A549 (cell line): ENCODE measurements at regions not wholly inside any gene's neighbourhood (a gene's known extent, or its start where the extent isn't known, plus 50 kb on each side); places are given as distances from the start of the nearest gene placed in this dataset.

Experiments used
- ATAC-seq, 2 experiments: fragments of 200-7000 bp in 1 of 2; fragments of >200 bp in 1 of 2; cut with Nextera tagmentation in 1 of 2; cut with Tn5 transposase in 1 of 2; 3 replicates each; pipeline versions ENCODE4 v1.8.0 to v1.9.1; 2018 to 2020; ENCODE audit warnings: mild to moderate bottlenecking in 1 of 2, moderate library complexity in 1 of 2
- CTCF ChIA-PET: fragments of 300-600 bp; sonication (Branson Sonifier 250); formaldehyde crosslinking; extraction: SDS; loops from one replicate; lab custom pipeline; 2021; ENCODE audit warnings: antibody characterized with exemption, inconsistent platforms; lab: Yijun Ruan, JAX
- POLR2A ChIA-PET: fragments of 350-600 bp; formaldehyde crosslinking; extraction: SDS; loops from one replicate; lab custom pipeline; 2021; ENCODE audit warnings: antibody characterized with exemption, inconsistent platforms; lab: Yijun Ruan, JAX
- DNase-seq, 2 experiments: peaks; one replicate each; pipeline versions ENCODE4 v3.0.0 to v3.0.0-alpha.2; 2011 to 2016; ENCODE audit warnings: low read depth in 1 of 2, low spot score in 1 of 2
- FAIRE-seq: peaks from 2 replicates; lab custom pipeline; 2011; peaks lifted over from hg19 to GRCh38; lab: Jason Lieb, UNC
- H3K27ac ChIP-seq, 2 experiments: fragments of >200 bp; sonication (Bioruptor Twin); formaldehyde crosslinking; 3 replicates each; pipeline ENCODE4 v1.5.1; 2016 to 2017
- H3K4me1 ChIP-seq: fragments of >200 bp; sonication (Bioruptor Twin); formaldehyde crosslinking; 3 replicates; pipeline ENCODE4 v1.6.1; 2016
- H3K4me2 ChIP-seq: fragments of >200 bp; sonication (Bioruptor Twin); formaldehyde crosslinking; 3 replicates; pipeline ENCODE4 v1.6.1; 2016
- H3K4me3 ChIP-seq: fragments of >200 bp; sonication (Bioruptor Twin); formaldehyde crosslinking; 3 replicates; pipeline ENCODE4 v1.5.1; 2016
- H3K9me3 ChIP-seq: fragments of >200 bp; sonication (Bioruptor Twin); formaldehyde crosslinking; 3 replicates; pipeline ENCODE4 v1.6.1; 2016
- BHLHE40 ChIP-seq: IDR thresholded peaks from 2 replicates; pipeline ENCODE4 v1.6.1; 2012; ENCODE audit warnings: low read depth, low read length, inconsistent platforms
- CBX8 ChIP-seq: fragments of 200-600 bp; sonication (generic); IDR thresholded peaks from 2 replicates; pipeline ENCODE4 v1.6.1; 2016
- CEBPB ChIP-seq, 2 experiments: fragments of >200 bp in 1 of 2; sonication (Bioruptor Twin) in 1 of 2; formaldehyde crosslinking in 1 of 2; IDR thresholded peaks; 2 replicates each; pipeline ENCODE4 v1.6.1; 2012 to 2016
- EP300 ChIP-seq, 2 experiments: fragments of >200 bp; sonication (Bioruptor Twin); formaldehyde crosslinking; IDR thresholded peaks; 2 replicates in 1 of 2; 3 replicates in 1 of 2; pipeline ENCODE4 v1.6.1; 2016 to 2017
- FOSB ChIP-seq: fragments of 250-450 bp; sonication (Bioruptor Pico); IDR thresholded peaks from 2 replicates; pipeline ENCODE4 v1.5.0; 2020; ENCODE audit warnings: mild to moderate bottlenecking, moderate library complexity
- JUN ChIP-seq, 2 experiments: fragments of >200 bp; sonication (Bioruptor Twin); formaldehyde crosslinking; IDR thresholded peaks; 2 replicates in 1 of 2; 3 replicates in 1 of 2; pipeline ENCODE4 v1.6.1; 2016 to 2017
- JUNB ChIP-seq: fragments of >200 bp; sonication (Bioruptor Twin); formaldehyde crosslinking; IDR thresholded peaks from 2 replicates; pipeline ENCODE4 v1.6.1; 2016
- KDM1A ChIP-seq: fragments of 200-600 bp; sonication (generic); IDR thresholded peaks from 2 replicates; pipeline ENCODE4 v1.6.1; 2016; ENCODE audit warnings: low read depth, mild to moderate bottlenecking
- MAFK ChIP-seq: fragments of 450-650 bp; IDR thresholded peaks from 2 replicates; pipeline ENCODE4 v1.6.1; 2014; ENCODE audit not compliant: partially characterized antibody
- MAZ ChIP-seq: fragments of 150-350 bp; IDR thresholded peaks from 2 replicates; pipeline ENCODE4 v1.6.1; 2014; ENCODE audit warnings: antibody characterized with exemption, low read depth, low read length, borderline replicate concordance
- NPAS2 ChIP-seq: fragments of 250-450 bp; sonication (Bioruptor Pico); IDR thresholded peaks from 2 replicates; pipeline ENCODE4 v1.8.0; 2022; ENCODE audit warnings: mild to moderate bottlenecking, moderate library complexity, borderline replicate concordance
- RCOR1 ChIP-seq: fragments of 150-350 bp; IDR thresholded peaks from 2 replicates; pipeline ENCODE4 v1.6.1; 2014; ENCODE audit warnings: antibody characterized with exemption, low read length, low read depth
- ZSCAN20 ChIP-seq: fragments of 250-450 bp; sonication (Bioruptor Pico); IDR thresholded peaks from 2 replicates; pipeline ENCODE4 v1.8.0; 2022; ENCODE audit warnings: mild to moderate bottlenecking, moderate library complexity
- WGBS: methylation state at CpG from one replicate; pipeline ENCODE4 v1.1.6; 2017; ENCODE audit errors: missing lambda C conversion rate; 5-methylcytosine and 5-hydroxymethylcytosine counted together
- TF ChIP-seq, protein P1 (sequence below): IDR thresholded peaks from 2 replicates; pipeline ENCODE4 v1.6.1; 2012
- TF ChIP-seq, protein P2 (sequence below): fragments of 250-450 bp; sonication (Bioruptor Pico); IDR thresholded peaks from 2 replicates; pipeline ENCODE4 v1.5.0; 2021; ENCODE audit warnings: mild to moderate bottlenecking, moderate library complexity, borderline replicate concordance
- TF ChIP-seq, protein P3 (sequence below): fragments of >200 bp; sonication (Bioruptor Twin); formaldehyde crosslinking; IDR thresholded peaks from 3 replicates; pipeline ENCODE4 v1.5.1; 2016
- TF ChIP-seq, protein P4 (sequence below): fragments of >200 bp; sonication (Bioruptor Twin); formaldehyde crosslinking; IDR thresholded peaks from 2 replicates; pipeline ENCODE4 v1.6.1; 2016
- TF ChIP-seq, protein P5 (sequence below): fragments of 450-650 bp; IDR thresholded peaks from 2 replicates; pipeline ENCODE4 v1.6.1; 2014; ENCODE audit warnings: antibody characterized with exemption

DNA sequence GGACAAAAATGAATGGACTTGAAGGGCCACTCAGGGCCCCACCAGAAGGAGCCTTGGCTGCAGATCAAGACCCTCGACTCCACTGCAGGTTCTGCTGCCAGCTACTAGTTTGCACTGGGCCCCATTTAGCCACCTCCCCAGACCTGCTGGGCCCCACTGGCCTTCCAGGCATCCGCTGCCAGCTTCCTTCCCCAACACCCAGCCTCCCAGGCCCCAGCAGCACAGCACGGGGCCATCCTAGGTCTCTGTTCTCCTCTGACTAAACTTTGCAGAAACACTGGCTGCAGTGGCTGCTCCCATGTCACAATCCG lies 277.4 kb upstream of the KLF14 start:
- Histone ChIP-seq H3K4me2 (peak overlapping the region; percentile 86), H3K4me1 (peaks cover 99% of the 10 kb centered on the region)
- ATAC-seq = peak in 1 of 2 experiments; percentile 6; a peak in 2 of 6 replicates
- POLR2A ChIA-PET = interaction anchor here (0.9 kb wide), 1 partner anchor 118 kb away, joined by 4 read pairs; no protein-coding TSS in a partner anchor
- TF ChIP-seq BHLHE40 = no peak
- TF ChIP-seq, protein P1, sequence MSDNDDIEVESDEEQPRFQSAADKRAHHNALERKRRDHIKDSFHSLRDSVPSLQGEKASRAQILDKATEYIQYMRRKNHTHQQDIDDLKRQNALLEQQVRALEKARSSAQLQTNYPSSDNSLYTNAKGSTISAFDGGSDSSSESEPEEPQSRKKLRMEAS = no peak
- TF ChIP-seq, protein P2, sequence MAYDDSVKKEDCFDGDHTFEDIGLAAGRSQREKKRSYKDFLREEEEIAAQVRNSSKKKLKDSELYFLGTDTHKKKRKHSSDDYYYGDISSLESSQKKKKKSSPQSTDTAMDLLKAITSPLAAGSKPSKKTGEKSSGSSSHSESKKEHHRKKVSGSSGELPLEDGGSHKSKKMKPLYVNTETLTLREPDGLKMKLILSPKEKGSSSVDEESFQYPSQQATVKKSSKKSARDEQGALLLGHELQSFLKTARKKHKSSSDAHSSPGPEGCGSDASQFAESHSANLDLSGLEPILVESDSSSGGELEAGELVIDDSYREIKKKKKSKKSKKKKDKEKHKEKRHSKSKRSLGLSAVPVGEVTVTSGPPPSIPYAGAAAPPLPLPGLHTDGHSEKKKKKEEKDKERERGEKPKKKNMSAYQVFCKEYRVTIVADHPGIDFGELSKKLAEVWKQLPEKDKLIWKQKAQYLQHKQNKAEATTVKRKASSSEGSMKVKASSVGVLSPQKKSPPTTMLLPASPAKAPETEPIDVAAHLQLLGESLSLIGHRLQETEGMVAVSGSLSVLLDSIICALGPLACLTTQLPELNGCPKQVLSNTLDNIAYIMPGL (CRISPR knock-in tag) = no peak
- TF ChIP-seq JUNB = no peak
- TF ChIP-seq MAFK = no peak
- no peak for TF ChIP-seq KDM1A
- no peak for TF ChIP-seq RCOR1
- TF ChIP-seq JUN (IDR thresholded peaks at IDR 0.05) = no peak
- TF ChIP-seq, protein P3, sequence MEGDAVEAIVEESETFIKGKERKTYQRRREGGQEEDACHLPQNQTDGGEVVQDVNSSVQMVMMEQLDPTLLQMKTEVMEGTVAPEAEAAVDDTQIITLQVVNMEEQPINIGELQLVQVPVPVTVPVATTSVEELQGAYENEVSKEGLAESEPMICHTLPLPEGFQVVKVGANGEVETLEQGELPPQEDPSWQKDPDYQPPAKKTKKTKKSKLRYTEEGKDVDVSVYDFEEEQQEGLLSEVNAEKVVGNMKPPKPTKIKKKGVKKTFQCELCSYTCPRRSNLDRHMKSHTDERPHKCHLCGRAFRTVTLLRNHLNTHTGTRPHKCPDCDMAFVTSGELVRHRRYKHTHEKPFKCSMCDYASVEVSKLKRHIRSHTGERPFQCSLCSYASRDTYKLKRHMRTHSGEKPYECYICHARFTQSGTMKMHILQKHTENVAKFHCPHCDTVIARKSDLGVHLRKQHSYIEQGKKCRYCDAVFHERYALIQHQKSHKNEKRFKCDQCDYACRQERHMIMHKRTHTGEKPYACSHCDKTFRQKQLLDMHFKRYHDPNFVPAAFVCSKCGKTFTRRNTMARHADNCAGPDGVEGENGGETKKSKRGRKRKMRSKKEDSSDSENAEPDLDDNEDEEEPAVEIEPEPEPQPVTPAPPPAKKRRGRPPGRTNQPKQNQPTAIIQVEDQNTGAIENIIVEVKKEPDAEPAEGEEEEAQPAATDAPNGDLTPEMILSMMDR = no peak
- TF ChIP-seq FOSB (CRISPR knock-in tag) = no peak
- TF ChIP-seq, all 56 proteins: peak for 0
- 56% methylated on average over 4 of the region's 4 CpGs for WGBS
- Histone ChIP-seq H3K9me3 (no peaks in the 10 kb centered on the region), H3K4me3 (no peak overlapping the region), H3K27ac (peak overlapping the region; percentile 66 to 86)
- DNase-seq = no peak
- FAIRE-seq = no peak
- CTCF ChIA-PET = interaction anchor here (0.6 to 3.8 kb wide), 4 partner anchors 29 to 951 kb away, joined by 3 to 29 read pairs (median 4); no protein-coding TSS in a partner anchor

DNA sequence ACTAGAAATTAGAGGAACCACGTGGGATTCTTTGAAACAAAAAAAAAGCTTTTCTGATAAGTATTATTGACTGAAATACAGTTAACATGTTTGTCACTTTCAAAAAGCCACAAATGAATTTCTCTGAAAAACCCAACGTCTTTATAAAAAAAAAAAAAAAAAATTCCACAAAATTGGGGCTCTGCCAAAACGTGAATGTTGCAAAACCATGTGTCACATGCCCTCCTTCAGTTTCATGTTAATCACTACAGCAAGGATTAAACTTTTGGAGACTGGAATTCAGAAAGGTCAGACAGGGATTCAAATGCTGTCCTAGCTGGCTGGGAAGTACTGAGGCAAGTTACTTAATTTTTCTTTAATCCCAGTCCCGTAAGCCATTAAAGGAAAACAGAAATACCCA lies 278.0 kb upstream of the KLF14 start:
- H3K4me1 ChIP-seq = peaks cover 99% of the 10 kb centered on the region
- no peak overlapping the region for H3K4me3 ChIP-seq
- DNase-seq = peak; percentile 51 to 58
- ATAC-seq = no peak
- WGBS = 23% methylated on average over 4 of the region's 4 CpGs
- H3K27ac ChIP-seq = peak overlapping the region; percentile 66 to 82
- peak overlapping the region; percentile 86 for H3K4me2 ChIP-seq
- POLR2A ChIA-PET = interaction anchor here (0.5 to 0.9 kb wide), 3 partner anchors 97 to 1824 kb away, joined by 3 to 4 read pairs (median 3); partner anchors contain the start of gene SMO
- no peak for TF ChIP-seq ZSCAN20 (CRISPR knock-in tag)
- TF ChIP-seq, protein P4, sequence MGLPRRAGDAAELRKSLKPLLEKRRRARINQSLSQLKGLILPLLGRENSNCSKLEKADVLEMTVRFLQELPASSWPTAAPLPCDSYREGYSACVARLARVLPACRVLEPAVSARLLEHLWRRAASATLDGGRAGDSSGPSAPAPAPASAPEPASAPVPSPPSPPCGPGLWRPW = 0 out of 2 replicates have a peak, but pooled peaks have one; percentile 5
- TF ChIP-seq MAZ = no peak
- no peak for TF ChIP-seq EP300 (IDR thresholded peaks at IDR 0.05)
- TF ChIP-seq, protein P1 = peak; percentile 56
- TF ChIP-seq CBX8 = no peak
- TF ChIP-seq NPAS2 (CRISPR knock-in tag) = no peak
- peak; percentile 83 to 92; a peak in 3 of 4 replicates for TF ChIP-seq CEBPB (IDR thresholded peaks at IDR 0.05)
- peak; percentile 74 for TF ChIP-seq BHLHE40
- TF ChIP-seq, protein P5, sequence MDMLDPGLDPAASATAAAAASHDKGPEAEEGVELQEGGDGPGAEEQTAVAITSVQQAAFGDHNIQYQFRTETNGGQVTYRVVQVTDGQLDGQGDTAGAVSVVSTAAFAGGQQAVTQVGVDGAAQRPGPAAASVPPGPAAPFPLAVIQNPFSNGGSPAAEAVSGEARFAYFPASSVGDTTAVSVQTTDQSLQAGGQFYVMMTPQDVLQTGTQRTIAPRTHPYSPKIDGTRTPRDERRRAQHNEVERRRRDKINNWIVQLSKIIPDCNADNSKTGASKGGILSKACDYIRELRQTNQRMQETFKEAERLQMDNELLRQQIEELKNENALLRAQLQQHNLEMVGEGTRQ = peak; percentile 72
- no peak for FAIRE-seq
- H3K9me3 ChIP-seq = no peaks in the 10 kb centered on the region
- CTCF ChIA-PET = interaction anchor here (0.7 to 3.8 kb wide), 6 partner anchors 15 to 952 kb away, joined by 3 to 29 read pairs (median 6); no protein-coding TSS in a partner anchor
